ENCODE measurements at regions not wholly inside any gene's neighbourhood (a gene's known extent, or its start where the extent isn't known, plus 50 kb on each side); places are given as distances from the start of the nearest gene placed in this dataset.

GRCh38 chr9:13500034-13500433 is 220.5 kb upstream of the MPDZ start:
- no peak overlapping the region for H2AFZ ChIP-seq (ENCODE audit: control insufficient read depth, low read depth, low read length)
- no TSS peak for BruUV-seq (replicated peaks)
- 0% methylated on average over 1 of the region's 1 CpG for WGBS (ENCODE audit: insufficient coverage, insufficient replicate concordance, low lambda C conversion rate, missing lambda C conversion rate)
- no peaks in the 10 kb centered on the region for H3K27me3 ChIP-seq (replicated peaks in 1 of 2; ENCODE audit: control insufficient read depth in 2 of 2, insufficient read depth in 2 of 2, low read length in 1 of 2)
- H3K79me2 ChIP-seq (ENCODE audit: control insufficient read depth, insufficient read depth, low read length): no peaks in the 10 kb centered on the region
- H4K20me1 ChIP-seq (ENCODE audit: control insufficient read depth, insufficient read depth): no peaks in the 10 kb centered on the region
- H3K4me3 ChIP-seq: no peak overlapping the region
- RAD21 ChIA-PET (ENCODE audit: unreplicated experiment): no interaction called here
- CTCF ChIA-PET: no interaction called here
- FAIRE-seq (no peak), ATAC-seq (no peak), DNase-seq (ENCODE audit: low read depth, low spot score) (no peak)
- H3K4me1 ChIP-seq (ENCODE audit: control insufficient read depth, insufficient read depth, low read length): no peaks in the 10 kb centered on the region
- H3K9ac ChIP-seq (ENCODE audit: control insufficient read depth, insufficient read depth, low read length): no peak overlapping the region
- H3K9me3 ChIP-seq (replicated peaks; ENCODE audit: control insufficient read depth, insufficient read depth, low read length): no peaks in the 10 kb centered on the region
- SMC1A ChIA-PET (ENCODE audit: uncharacterized antibody, unreplicated experiment): no interaction called here
- H3K27ac ChIP-seq (ENCODE audit: control insufficient read depth, insufficient read depth): no peak overlapping the region
- no peaks in the 10 kb centered on the region for H3K36me3 ChIP-seq (ENCODE audit: control insufficient read depth in 2 of 2, insufficient read depth in 2 of 2, low read length in 1 of 2)
- POLR2A ChIA-PET: no interaction called here
- intact Hi-C loops (cut with micrococcal nuclease; ENCODE audit: unreplicated experiment): no loop called here
- TF ChIP-seq IRF3 (IDR thresholded peaks at IDR 0.05) (no peak), PAX5 (IDR thresholded peaks at IDR 0.05; ENCODE audit: borderline replicate concordance, low read depth, low read length) (no peak), TAF1 (IDR thresholded peaks at IDR 0.05; ENCODE audit: borderline replicate concordance, low read depth, low read length) (no peak), ESRRA (IDR thresholded peaks at IDR 0.05; ENCODE audit: low read length) (no peak), KDM1A (IDR thresholded peaks at IDR 0.05; ENCODE audit: borderline replicate concordance) (no peak), SREBF2 (IDR thresholded peaks at IDR 0.05; ENCODE audit: low read length) (no peak)
- no peak overlapping the region for H3K4me2 ChIP-seq (ENCODE audit: control insufficient read depth, insufficient read depth)
- in situ Hi-C loops (cut with MboI): no loop called here

GRCh38 chr9:13493697-13494096 is 214.2 kb upstream of the MPDZ start:
- Histone ChIP-seq H3K4me3 (no peak overlapping the region), H3K9ac (ENCODE audit: control insufficient read depth, insufficient read depth, low read length) (no peak overlapping the region), H3K79me2 (ENCODE audit: control insufficient read depth, insufficient read depth, low read length) (no peaks in the 10 kb centered on the region), H3K36me3 (ENCODE audit: control insufficient read depth in 2 of 2, insufficient read depth in 2 of 2, low read length in 1 of 2) (no peaks in the 10 kb centered on the region), H3K27me3 (replicated peaks in 1 of 2; ENCODE audit: control insufficient read depth in 2 of 2, insufficient read depth in 2 of 2, low read length in 1 of 2) (no peaks in the 10 kb centered on the region), H3K27ac (ENCODE audit: control insufficient read depth, insufficient read depth) (no peak overlapping the region), H3K4me1 (ENCODE audit: control insufficient read depth, insufficient read depth, low read length) (no peaks in the 10 kb centered on the region), H4K20me1 (ENCODE audit: control insufficient read depth, insufficient read depth) (no peaks in the 10 kb centered on the region), H2AFZ (ENCODE audit: control insufficient read depth, low read depth, low read length) (no peak overlapping the region), H3K9me3 (replicated peaks; ENCODE audit: control insufficient read depth, insufficient read depth, low read length) (no peaks in the 10 kb centered on the region), H3K4me2 (ENCODE audit: control insufficient read depth, insufficient read depth) (no peak overlapping the region)
- ChIA-PET RAD21 (ENCODE audit: unreplicated experiment) (no interaction called here), CTCF (no interaction called here), POLR2A (no interaction called here), SMC1A (ENCODE audit: uncharacterized antibody, unreplicated experiment) (no interaction called here)
- TF ChIP-seq MYB (IDR thresholded peaks at IDR 0.05; ENCODE audit: borderline replicate concordance, low read depth, low read length) (no peak), HDGF (IDR thresholded peaks at IDR 0.05) (no peak), TCF3 (IDR thresholded peaks at IDR 0.05; ENCODE audit: borderline replicate concordance, insufficient read depth, low read depth, low read length) (no peak), SMARCA5 (IDR thresholded peaks at IDR 0.05) (no peak), YY1 (IDR thresholded peaks at IDR 0.05; ENCODE audit: low read depth, low read length) (no peak), SMC3 (IDR thresholded peaks at IDR 0.05; ENCODE audit: borderline replicate concordance, low read length) (no peak), SMAD5 (IDR thresholded peaks at IDR 0.05; ENCODE audit: low read depth) (no peak), MAX (IDR thresholded peaks at IDR 0.05; ENCODE audit: low read depth, low read length) (no peak), ZNF207 (IDR thresholded peaks at IDR 0.05; ENCODE audit: borderline replicate concordance) (no peak)
- ATAC-seq (no peak), DNase-seq (ENCODE audit: low read depth, low spot score) (no peak), FAIRE-seq (no peak)
- 31% methylated on average over 3 of the region's 3 CpGs for whole genome bisulfite sequencing (ENCODE audit: insufficient coverage, insufficient replicate concordance, low lambda C conversion rate, missing lambda C conversion rate)
- BruUV-seq (replicated peaks): no TSS peak
- intact Hi-C loops (cut with micrococcal nuclease; ENCODE audit: unreplicated experiment): no loop called here
- in situ Hi-C loops (cut with MboI): no loop called here
